HL-60 (cell line): ENCODE measurements at regions not wholly inside any gene's neighbourhood (a gene's known extent, or its start where the extent isn't known, plus 50 kb on each side); places are given as distances from the start of the nearest gene placed in this dataset.

Experiments used
- DNase-seq, 2 experiments: peaks; one replicate each; pipeline ENCODE4 v3.0.0-alpha.2; 2010 to 2020; ENCODE audit warnings: low read depth in 1 of 2, low spot score in 1 of 2
- H3K27ac ChIP-seq: fragments of 250-450 bp; sonication (Bioruptor Pico); replicated peaks from 2 replicates; pipeline ENCODE4 v1.5.1; 2020; ENCODE audit warnings: mild to moderate bottlenecking, moderate library complexity
- H3K27me3 ChIP-seq: fragments of 250-450 bp; sonication (Bioruptor Pico); 2 replicates; pipeline ENCODE4 v1.5.1; 2021; ENCODE audit warnings: mild to moderate bottlenecking, moderate library complexity; ENCODE audit not compliant: insufficient read depth, poor library complexity, severe bottlenecking
- H3K4me3 ChIP-seq: replicated peaks from 2 replicates; pipeline ENCODE4 v1.5.1; 2011; ENCODE audit warnings: mild to moderate bottlenecking, control low read depth, low read length; ENCODE audit not compliant: insufficient read depth
- GABPA ChIP-seq: IDR thresholded peaks from 2 replicates; pipeline ENCODE4 v1.6.1; 2012; ENCODE audit warnings: low read depth
- POLR2AphosphoS5 ChIP-seq: IDR thresholded peaks from 2 replicates; pipeline ENCODE4 v1.6.1; 2012; ENCODE audit warnings: low read depth
- REST ChIP-seq: IDR thresholded peaks from 2 replicates; pipeline ENCODE4 v1.6.1; 2012; ENCODE audit warnings: low read depth; ENCODE audit not compliant: insufficient replicate concordance
- SPI1 ChIP-seq: IDR thresholded peaks from 2 replicates; pipeline ENCODE4 v1.6.1; 2012; ENCODE audit warnings: low read depth, mild to moderate bottlenecking, borderline replicate concordance
- TF ChIP-seq, protein P1 (sequence below): IDR thresholded peaks from one replicate; pipeline ENCODE4 v1.5.1; 2011; ENCODE audit warnings: low read length, control low read depth, inconsistent platforms; ENCODE audit not compliant: insufficient read depth

DNA sequence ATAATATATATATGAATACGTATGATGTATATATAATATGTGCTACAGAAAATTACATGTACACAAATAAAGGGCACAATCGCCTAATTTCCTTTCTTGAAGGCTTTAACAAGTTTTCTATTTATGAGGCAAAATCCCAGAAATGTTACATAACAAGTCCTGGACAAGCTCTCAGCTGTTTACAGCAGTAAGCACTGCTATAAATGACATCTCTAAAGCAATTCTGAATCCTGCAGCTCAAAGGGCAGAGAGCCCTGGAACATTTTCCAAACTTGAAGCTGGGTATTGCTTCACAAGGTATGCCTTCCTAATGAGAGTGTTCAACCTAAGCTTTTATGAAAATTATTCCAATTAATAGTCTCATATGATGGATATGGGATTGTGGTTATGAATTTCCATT, 222.3 kb upstream of the GCFC2 start:
- Histone ChIP-seq H3K27me3 (no peaks in the 10 kb centered on the region), H3K27ac (no peak overlapping the region), H3K4me3 (no peak overlapping the region)
- TF ChIP-seq GABPA, result no peak
- TF ChIP-seq REST, result no peak
- TF ChIP-seq SPI1, result no peak
- TF ChIP-seq, protein P1, sequence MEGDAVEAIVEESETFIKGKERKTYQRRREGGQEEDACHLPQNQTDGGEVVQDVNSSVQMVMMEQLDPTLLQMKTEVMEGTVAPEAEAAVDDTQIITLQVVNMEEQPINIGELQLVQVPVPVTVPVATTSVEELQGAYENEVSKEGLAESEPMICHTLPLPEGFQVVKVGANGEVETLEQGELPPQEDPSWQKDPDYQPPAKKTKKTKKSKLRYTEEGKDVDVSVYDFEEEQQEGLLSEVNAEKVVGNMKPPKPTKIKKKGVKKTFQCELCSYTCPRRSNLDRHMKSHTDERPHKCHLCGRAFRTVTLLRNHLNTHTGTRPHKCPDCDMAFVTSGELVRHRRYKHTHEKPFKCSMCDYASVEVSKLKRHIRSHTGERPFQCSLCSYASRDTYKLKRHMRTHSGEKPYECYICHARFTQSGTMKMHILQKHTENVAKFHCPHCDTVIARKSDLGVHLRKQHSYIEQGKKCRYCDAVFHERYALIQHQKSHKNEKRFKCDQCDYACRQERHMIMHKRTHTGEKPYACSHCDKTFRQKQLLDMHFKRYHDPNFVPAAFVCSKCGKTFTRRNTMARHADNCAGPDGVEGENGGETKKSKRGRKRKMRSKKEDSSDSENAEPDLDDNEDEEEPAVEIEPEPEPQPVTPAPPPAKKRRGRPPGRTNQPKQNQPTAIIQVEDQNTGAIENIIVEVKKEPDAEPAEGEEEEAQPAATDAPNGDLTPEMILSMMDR, result no peak
- no peak for TF ChIP-seq POLR2AphosphoS5
- no peak for DNase-seq

DNA sequence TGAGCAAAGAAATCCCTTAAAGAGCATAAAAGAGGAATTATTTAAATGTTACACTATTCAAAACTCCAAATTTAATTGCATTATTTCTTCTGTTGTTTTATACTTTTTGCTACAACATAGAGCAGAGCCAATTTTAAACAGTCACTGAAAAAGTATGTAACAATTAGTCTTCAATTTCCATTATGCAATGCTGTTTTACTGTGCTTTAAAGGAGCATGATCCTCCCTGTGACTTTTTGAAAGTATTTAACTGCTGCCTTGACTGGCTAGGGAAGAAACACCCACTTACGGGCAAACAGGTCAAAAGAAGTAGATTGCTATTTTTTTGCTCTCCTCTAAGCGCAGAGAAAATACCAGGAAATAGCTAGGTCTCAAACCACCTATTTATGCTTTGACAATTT, 217.4 kb upstream of the GCFC2 start:
- H3K27ac ChIP-seq, result no peak overlapping the region
- H3K4me3 ChIP-seq, result no peak overlapping the region
- no peak for TF ChIP-seq REST
- TF ChIP-seq, protein P1, result no peak
- TF ChIP-seq GABPA, result no peak
- TF ChIP-seq SPI1, result no peak
- no peak for TF ChIP-seq POLR2AphosphoS5
- no peak for DNase-seq
- H3K27me3 ChIP-seq, result no peaks in the 10 kb centered on the region

DNA sequence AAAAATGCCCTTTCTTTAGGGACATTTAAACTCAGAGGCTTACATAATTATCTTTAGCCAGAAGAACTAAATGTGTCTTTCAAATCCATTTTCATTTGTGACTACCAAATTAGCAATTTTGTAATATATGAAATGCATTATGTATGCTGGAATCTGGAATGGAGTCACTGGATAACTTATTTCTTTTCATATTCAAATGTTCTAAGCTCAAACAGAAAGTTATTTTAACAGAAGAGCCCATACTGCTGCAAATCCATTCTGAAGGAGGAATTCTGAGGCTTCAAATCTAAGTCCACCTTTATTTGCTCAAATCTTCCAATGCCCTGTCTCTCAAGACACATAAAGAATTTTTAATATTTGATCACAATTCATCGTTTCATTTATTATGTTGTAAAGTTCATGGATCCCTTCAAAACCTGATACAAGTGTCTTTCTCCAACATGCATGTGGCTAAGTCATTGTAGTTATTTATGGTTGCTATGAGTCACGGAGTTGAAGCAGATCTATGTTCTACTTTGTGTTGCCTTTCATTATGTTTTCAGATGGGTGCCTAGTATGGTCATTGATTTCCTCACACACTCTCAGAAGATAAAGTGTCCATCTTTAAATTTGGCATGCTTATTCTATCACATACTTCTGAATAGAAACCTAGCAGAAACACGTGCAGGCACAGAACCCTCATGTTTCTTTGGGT, 214.8 kb upstream of the GCFC2 start:
- no peaks in the 10 kb centered on the region for H3K27me3 ChIP-seq
- no peak overlapping the region for H3K4me3 ChIP-seq
- DNase-seq, result no peak
- TF ChIP-seq SPI1 (no peak), REST (no peak), GABPA (no peak), POLR2AphosphoS5 (no peak)
- TF ChIP-seq, protein P1, result no peak
- H3K27ac ChIP-seq, result no peak overlapping the region
